Panc1 (cell line): ENCODE measurements at regions not wholly inside any gene's neighbourhood (a gene's known extent, or its start where the extent isn't known, plus 50 kb on each side); places are given as distances from the start of the nearest gene placed in this dataset.

ENCODE experiments used
- ATAC-seq: fragments of 200-7000 bp; cut with Tn5 transposase; 2 replicates; pipeline ENCODE4 v1.9.1; 2020; ENCODE audit warnings: mild to moderate bottlenecking, moderate library complexity
- BruUV-seq: library from RNA; stranded (reverse); fragments of 400-500 nt; replicated peaks from 2 replicates; lab custom pipeline; 2021; lab: Mats Ljungman, UMichigan
- CTCF ChIA-PET: fragments of 300-600 bp; sonication (Branson Sonifier 250); formaldehyde crosslinking; loops from one replicate; lab custom pipeline; 2022; ENCODE audit warnings: antibody characterized with exemption; lab: Charles Lee
- POLR2A ChIA-PET: fragments of 300-600 bp; sonication (Branson Sonifier 250); formaldehyde crosslinking; loops from one replicate; lab custom pipeline; 2022; ENCODE audit warnings: antibody characterized with exemption; lab: Charles Lee
- DNase-seq: peaks from one replicate; pipeline ENCODE4 v3.0.0-alpha.2; 2010; ENCODE audit warnings: low read depth, low spot score
- H3K27ac ChIP-seq: 2 replicates; pipeline ENCODE4 v1.5.1; 2011; ENCODE audit warnings: mild to moderate bottlenecking, low read length, inconsistent platforms
- H3K27me3 ChIP-seq: fragments of 200-500 bp; sonication (Bioruptor generic); 2 replicates; pipeline ENCODE4 v1.6.0; 2014; ENCODE audit warnings: low read length, inconsistent platforms; ENCODE audit not compliant: control insufficient read depth, insufficient read depth
- H3K36me3 ChIP-seq: fragments of 200-500 bp; sonication (Bioruptor generic); 2 replicates; pipeline ENCODE4 v1.5.1; 2014; ENCODE audit warnings: inconsistent platforms, mild to moderate bottlenecking, low read length, moderate library complexity; ENCODE audit not compliant: control insufficient read depth, insufficient read depth
- H3K4me1 ChIP-seq: 2 replicates; pipeline ENCODE4 v1.5.1; 2011; ENCODE audit warnings: inconsistent platforms, mild to moderate bottlenecking, low read length, moderate library complexity; ENCODE audit not compliant: control insufficient read depth, insufficient read depth
- H3K4me3 ChIP-seq, 2 experiments: 2 replicates each; pipeline ENCODE4 v1.5.1; 2011 to 2012; ENCODE audit warnings: low read depth in 2 of 2, low read length in 2 of 2, mild to moderate bottlenecking in 2 of 2, inconsistent platforms in 1 of 2, moderate library complexity in 1 of 2
- H3K9me3 ChIP-seq: fragments of 200-500 bp; sonication (Bioruptor generic); 2 replicates; pipeline ENCODE4 v1.5.1; 2014; ENCODE audit warnings: low read depth, mild to moderate bottlenecking, inconsistent platforms, low read length, moderate library complexity; ENCODE audit not compliant: control insufficient read depth, insufficient read depth
- POLR2AphosphoS5 ChIP-seq: IDR thresholded peaks from 2 replicates; pipeline ENCODE4 v1.6.1; 2012; ENCODE audit warnings: mild to moderate bottlenecking, low read depth, low read length, moderate library complexity
- SIN3A ChIP-seq: IDR thresholded peaks from 2 replicates; pipeline ENCODE4 v1.6.1; 2012; ENCODE audit warnings: low read depth, mild to moderate bottlenecking, low read length, moderate library complexity, borderline replicate concordance; ENCODE audit not compliant: insufficient read depth
- TCF7L2 ChIP-seq: IDR thresholded peaks from 2 replicates; pipeline ENCODE4 v1.6.1; 2011; ENCODE audit warnings: mild to moderate bottlenecking, low read depth, low read length, inconsistent platforms
- in situ Hi-C: cut with HindIII; loops from 2 replicates; pipeline ENCODE4 v1.10.0; 2016; ENCODE audit warnings: low sequenced_read_pairs, low pct_unique_long_range_greater_than_20kb
- intact Hi-C: fragments of 100-400 bp; cut with micrococcal nuclease; formaldehyde crosslinking; loops from one replicate; pipeline ENCODE4 v1.10.0; 2022; ENCODE audit not compliant: unreplicated experiment
- TF ChIP-seq, protein P1 (sequence below), 2 experiments: IDR thresholded peaks; 2 replicates each; pipeline ENCODE4 v1.6.1; 2011 to 2012; ENCODE audit warnings: low read depth in 2 of 2, control low read depth in 1 of 2, low read length in 1 of 2, mild to moderate bottlenecking in 1 of 2, moderate library complexity in 1 of 2; ENCODE audit not compliant: insufficient read depth in 1 of 2
- TF ChIP-seq, protein P2 (sequence below): fragments of 450-650 bp; IDR thresholded peaks from 2 replicates; pipeline ENCODE4 v1.5.1; 2017; ENCODE audit warnings: mild to moderate bottlenecking

DNA sequence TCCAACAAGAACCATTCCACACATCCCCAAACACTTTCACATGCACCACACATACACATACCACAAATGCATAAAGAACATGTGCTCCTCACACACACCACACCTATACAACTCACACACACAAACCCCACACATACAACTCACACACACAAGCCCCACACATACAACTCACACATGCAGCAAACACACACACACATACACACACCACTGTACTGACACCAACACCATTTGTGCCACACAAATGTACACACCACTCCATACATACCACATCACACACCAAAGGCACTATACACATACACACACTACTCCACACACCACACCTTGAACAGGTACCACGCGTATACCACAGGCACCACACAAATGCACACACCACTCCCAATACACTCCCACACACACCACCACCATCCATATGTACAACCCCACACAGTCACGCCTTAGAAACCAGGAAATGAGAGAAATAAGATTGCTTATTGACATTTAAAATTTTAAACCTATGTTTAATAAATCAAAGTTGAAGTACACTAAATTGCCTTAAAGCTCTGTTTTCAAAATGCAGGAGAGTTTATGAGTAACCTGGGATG is 107.4 kb downstream of the ARL4A start:
- TF ChIP-seq, protein P1, sequence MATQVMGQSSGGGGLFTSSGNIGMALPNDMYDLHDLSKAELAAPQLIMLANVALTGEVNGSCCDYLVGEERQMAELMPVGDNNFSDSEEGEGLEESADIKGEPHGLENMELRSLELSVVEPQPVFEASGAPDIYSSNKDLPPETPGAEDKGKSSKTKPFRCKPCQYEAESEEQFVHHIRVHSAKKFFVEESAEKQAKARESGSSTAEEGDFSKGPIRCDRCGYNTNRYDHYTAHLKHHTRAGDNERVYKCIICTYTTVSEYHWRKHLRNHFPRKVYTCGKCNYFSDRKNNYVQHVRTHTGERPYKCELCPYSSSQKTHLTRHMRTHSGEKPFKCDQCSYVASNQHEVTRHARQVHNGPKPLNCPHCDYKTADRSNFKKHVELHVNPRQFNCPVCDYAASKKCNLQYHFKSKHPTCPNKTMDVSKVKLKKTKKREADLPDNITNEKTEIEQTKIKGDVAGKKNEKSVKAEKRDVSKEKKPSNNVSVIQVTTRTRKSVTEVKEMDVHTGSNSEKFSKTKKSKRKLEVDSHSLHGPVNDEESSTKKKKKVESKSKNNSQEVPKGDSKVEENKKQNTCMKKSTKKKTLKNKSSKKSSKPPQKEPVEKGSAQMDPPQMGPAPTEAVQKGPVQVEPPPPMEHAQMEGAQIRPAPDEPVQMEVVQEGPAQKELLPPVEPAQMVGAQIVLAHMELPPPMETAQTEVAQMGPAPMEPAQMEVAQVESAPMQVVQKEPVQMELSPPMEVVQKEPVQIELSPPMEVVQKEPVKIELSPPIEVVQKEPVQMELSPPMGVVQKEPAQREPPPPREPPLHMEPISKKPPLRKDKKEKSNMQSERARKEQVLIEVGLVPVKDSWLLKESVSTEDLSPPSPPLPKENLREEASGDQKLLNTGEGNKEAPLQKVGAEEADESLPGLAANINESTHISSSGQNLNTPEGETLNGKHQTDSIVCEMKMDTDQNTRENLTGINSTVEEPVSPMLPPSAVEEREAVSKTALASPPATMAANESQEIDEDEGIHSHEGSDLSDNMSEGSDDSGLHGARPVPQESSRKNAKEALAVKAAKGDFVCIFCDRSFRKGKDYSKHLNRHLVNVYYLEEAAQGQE (IDR thresholded peaks at IDR 0.05; ENCODE audit: insufficient read depth in 1 of 2, low read depth in 2 of 2, low read length in 1 of 2), result no peak
- TF ChIP-seq POLR2AphosphoS5 (no peak), SIN3A (no peak), TCF7L2 (no peak)
- TF ChIP-seq, protein P2, sequence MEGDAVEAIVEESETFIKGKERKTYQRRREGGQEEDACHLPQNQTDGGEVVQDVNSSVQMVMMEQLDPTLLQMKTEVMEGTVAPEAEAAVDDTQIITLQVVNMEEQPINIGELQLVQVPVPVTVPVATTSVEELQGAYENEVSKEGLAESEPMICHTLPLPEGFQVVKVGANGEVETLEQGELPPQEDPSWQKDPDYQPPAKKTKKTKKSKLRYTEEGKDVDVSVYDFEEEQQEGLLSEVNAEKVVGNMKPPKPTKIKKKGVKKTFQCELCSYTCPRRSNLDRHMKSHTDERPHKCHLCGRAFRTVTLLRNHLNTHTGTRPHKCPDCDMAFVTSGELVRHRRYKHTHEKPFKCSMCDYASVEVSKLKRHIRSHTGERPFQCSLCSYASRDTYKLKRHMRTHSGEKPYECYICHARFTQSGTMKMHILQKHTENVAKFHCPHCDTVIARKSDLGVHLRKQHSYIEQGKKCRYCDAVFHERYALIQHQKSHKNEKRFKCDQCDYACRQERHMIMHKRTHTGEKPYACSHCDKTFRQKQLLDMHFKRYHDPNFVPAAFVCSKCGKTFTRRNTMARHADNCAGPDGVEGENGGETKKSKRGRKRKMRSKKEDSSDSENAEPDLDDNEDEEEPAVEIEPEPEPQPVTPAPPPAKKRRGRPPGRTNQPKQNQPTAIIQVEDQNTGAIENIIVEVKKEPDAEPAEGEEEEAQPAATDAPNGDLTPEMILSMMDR, result no peak
- no peak for DNase-seq
- no peaks in the 10 kb centered on the region for H3K36me3 ChIP-seq
- POLR2A ChIA-PET, result no interaction called here
- no TSS peak for BruUV-seq
- no peak overlapping the region for H3K27ac ChIP-seq
- intact Hi-C loops (no loop called here), in situ Hi-C loops (no loop called here)
- CTCF ChIA-PET, result no interaction called here
- no peaks in the 10 kb centered on the region for H3K4me1 ChIP-seq
- no peaks in the 10 kb centered on the region for H3K27me3 ChIP-seq
- ATAC-seq, result no peak
- no peak overlapping the region for H3K4me3 ChIP-seq
- H3K9me3 ChIP-seq, result no peaks in the 10 kb centered on the region

DNA sequence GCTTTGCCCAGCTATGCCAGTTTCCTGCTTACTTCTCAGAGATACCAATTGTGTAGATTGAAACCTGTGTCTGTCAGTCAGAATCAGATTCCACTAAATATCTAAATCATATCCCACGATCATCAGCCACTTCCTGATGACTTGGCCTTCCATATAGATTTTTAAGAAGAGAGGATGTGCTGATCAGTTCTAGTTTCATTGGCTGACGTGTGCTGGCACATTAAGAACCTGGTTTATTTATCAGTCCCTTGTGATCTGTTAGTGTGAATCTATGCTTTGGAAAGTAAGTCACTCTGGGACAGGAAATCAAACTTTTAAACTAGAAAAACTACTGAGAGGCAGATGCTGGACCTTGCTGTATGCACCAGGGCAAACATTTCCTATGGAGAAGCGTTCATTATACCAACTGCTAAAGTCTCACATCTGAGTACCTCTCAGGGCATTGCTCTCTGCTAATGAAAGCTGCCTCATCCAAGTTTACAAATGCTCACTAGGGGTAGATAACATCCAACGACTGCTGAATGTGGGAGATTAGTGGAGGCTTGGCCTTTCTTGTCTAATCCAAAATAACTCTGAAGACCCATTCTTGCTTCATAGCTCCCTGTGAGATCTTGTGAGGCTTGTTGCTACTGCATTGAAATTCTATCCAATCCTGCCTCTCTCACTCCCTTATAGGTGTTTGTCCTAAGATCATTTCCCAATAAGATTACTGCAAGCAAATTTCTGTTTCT is 109.1 kb downstream of the ARL4A start:
- TF ChIP-seq, protein P1 (IDR thresholded peaks at IDR 0.05; ENCODE audit: insufficient read depth in 1 of 2, low read depth in 2 of 2, low read length in 1 of 2), result no peak
- no peak for TF ChIP-seq POLR2AphosphoS5
- TF ChIP-seq TCF7L2, result no peak
- TF ChIP-seq, protein P2, result no peak
- ATAC-seq, result no peak
- in situ Hi-C loops, result no loop called here

More for the DNA sequence above, 109.1 kb downstream of the ARL4A start:
- Histone ChIP-seq H3K4me1 (no peaks in the 10 kb centered on the region), H3K27ac (no peak overlapping the region), H3K9me3 (no peaks in the 10 kb centered on the region), H3K36me3 (no peaks in the 10 kb centered on the region), H3K27me3 (no peaks in the 10 kb centered on the region), H3K4me3 (no peak overlapping the region)
- ChIA-PET CTCF (no interaction called here), POLR2A (no interaction called here)
- no TSS peak for BruUV-seq
- DNase-seq, result no peak
- intact Hi-C loops, result no loop called here
